ENCODE measurements at regions not wholly inside any gene's neighbourhood (a gene's known extent, or its start where the extent isn't known, plus 50 kb on each side); places are given as distances from the start of the nearest gene placed in this dataset.

DNA sequence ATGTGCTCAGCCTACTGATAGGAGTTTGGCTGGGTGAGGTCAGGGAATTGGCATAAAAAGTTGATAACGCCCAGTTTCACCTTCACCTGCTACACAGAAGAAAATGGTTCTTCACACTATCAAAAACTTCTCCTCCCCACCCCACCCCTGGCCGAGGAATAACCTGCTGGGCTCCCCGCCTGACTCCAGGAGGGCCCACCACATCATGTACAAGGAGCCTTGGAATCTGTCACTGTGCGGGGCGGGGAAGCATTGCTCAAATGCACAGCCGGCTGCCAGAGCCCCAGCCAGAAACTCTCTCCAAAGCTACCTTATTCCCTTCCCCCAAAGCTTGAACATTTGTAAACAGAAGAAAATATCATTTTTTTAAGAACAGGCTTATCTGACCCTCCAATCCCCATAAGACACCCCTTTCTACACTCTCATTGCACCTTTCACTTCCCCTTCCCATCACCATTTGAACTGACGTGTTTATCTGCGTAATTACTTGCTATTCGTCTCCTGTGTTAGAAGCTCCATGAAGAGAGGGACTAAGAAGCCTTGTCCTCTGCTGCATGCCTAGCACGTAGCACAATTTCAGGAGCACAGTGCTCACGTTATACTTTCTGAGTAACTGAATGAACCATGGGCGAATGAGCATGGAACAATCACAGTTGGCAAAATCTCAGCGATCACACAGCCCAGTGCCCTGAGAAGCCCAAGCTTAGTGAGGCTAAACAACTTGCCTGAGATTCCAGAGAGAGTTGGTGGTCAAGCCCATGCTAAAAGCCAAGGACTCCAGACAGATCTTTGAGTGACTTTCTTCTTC, 82.9 kb downstream of the HES1 start:
- TF ChIP-seq, protein P1, sequence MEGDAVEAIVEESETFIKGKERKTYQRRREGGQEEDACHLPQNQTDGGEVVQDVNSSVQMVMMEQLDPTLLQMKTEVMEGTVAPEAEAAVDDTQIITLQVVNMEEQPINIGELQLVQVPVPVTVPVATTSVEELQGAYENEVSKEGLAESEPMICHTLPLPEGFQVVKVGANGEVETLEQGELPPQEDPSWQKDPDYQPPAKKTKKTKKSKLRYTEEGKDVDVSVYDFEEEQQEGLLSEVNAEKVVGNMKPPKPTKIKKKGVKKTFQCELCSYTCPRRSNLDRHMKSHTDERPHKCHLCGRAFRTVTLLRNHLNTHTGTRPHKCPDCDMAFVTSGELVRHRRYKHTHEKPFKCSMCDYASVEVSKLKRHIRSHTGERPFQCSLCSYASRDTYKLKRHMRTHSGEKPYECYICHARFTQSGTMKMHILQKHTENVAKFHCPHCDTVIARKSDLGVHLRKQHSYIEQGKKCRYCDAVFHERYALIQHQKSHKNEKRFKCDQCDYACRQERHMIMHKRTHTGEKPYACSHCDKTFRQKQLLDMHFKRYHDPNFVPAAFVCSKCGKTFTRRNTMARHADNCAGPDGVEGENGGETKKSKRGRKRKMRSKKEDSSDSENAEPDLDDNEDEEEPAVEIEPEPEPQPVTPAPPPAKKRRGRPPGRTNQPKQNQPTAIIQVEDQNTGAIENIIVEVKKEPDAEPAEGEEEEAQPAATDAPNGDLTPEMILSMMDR (IDR thresholded peaks at IDR 0.05): no peak
- TF ChIP-seq EZH2 (IDR thresholded peaks at IDR 0.05): no peak
- no peak for TF ChIP-seq EZH2phosphoT487 (IDR thresholded peaks at IDR 0.05)

Data from neural progenitor cell (in vitro differentiated cells).